Glutamatergic neuron (in vitro differentiated cells): ENCODE measurements at regions not wholly inside any gene's neighbourhood (a gene's known extent, or its start where the extent isn't known, plus 50 kb on each side); places are given as distances from the start of the nearest gene placed in this dataset.

ENCODE experiments used
- DNase-seq: peaks from one replicate; pipeline ENCODE4 v3.0.0; 2022
- H3K27ac Mint-ChIP-seq: one replicate; pipeline ENCODE4 v1.8.0; 2020; ENCODE audit warnings: mild to moderate bottlenecking, mixed read lengths, inconsistent platforms; ENCODE audit not compliant: unreplicated experiment
- H3K27me3 Mint-ChIP-seq: one replicate; pipeline ENCODE4 v1.8.0; 2020; ENCODE audit warnings: mild to moderate bottlenecking, moderate library complexity, mixed read lengths, inconsistent platforms; ENCODE audit not compliant: unreplicated experiment
- H3K36me3 Mint-ChIP-seq: one replicate; pipeline ENCODE4 v1.8.0; 2020; ENCODE audit warnings: mild to moderate bottlenecking, mixed read lengths, inconsistent platforms; ENCODE audit not compliant: unreplicated experiment
- H3K4me1 Mint-ChIP-seq: one replicate; pipeline ENCODE4 v1.8.0; 2020; ENCODE audit warnings: mild to moderate bottlenecking, low read depth, mixed read lengths, inconsistent platforms; ENCODE audit not compliant: unreplicated experiment
- H3K4me3 Mint-ChIP-seq: one replicate; pipeline ENCODE4 v1.8.0; 2020; ENCODE audit warnings: mild to moderate bottlenecking, mixed read lengths, inconsistent platforms; ENCODE audit not compliant: unreplicated experiment
- H3K9me3 Mint-ChIP-seq: one replicate; pipeline ENCODE4 v1.8.0; 2020; ENCODE audit warnings: mild to moderate bottlenecking, moderate library complexity, mixed read lengths, inconsistent platforms; ENCODE audit not compliant: unreplicated experiment
- CTCF ChIP-seq: fragments of 200-600 bp; sonication (generic); IDR thresholded peaks from one replicate; pipeline ENCODE4 v1.5.0; 2021; ENCODE audit not compliant: partially characterized antibody, unreplicated experiment

DNA sequence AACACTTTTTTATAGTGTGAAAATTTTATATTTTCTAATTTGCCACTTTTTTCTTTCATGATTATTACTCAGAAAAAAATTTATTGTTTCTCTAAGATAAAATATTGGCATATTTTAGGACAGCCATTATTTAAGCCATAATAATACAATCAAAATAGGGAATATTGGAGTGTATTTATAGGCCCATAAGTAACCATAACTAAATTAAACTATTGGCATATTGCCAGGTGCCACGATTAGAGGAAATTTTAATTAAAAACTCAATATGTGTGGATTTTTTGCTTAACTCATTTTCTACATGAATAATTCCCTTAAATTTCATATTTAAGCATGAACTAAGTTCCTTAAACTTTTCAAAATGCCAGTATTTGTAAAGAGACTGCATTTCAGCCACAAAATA is 587.8 kb downstream of the IPMK start:
- no peaks in the 10 kb centered on the region for H3K4me1 Mint-ChIP-seq

GRCh38 chr10:57675125-57675524 is 592.6 kb downstream of the IPMK start:
- H3K4me3 Mint-ChIP-seq: no peak overlapping the region
- H3K9me3 Mint-ChIP-seq: peaks cover 4% of the 10 kb centered on the region
- H3K4me1 Mint-ChIP-seq: no peaks in the 10 kb centered on the region
- H3K36me3 Mint-ChIP-seq: no peaks in the 10 kb centered on the region
- H3K27me3 Mint-ChIP-seq: no peaks in the 10 kb centered on the region
- DNase-seq: no peak
- H3K27ac Mint-ChIP-seq: no peak overlapping the region
- TF ChIP-seq CTCF: no peak

More for the DNA sequence above, 587.8 kb downstream of the IPMK start:
- Mint-ChIP-seq H3K4me3 (no peak overlapping the region), H3K27ac (no peak overlapping the region), H3K9me3 (no peaks in the 10 kb centered on the region), H3K27me3 (no peaks in the 10 kb centered on the region), H3K36me3 (no peaks in the 10 kb centered on the region)
- DNase-seq: no peak
- no peak for TF ChIP-seq CTCF

- Mint-ChIP-seq H3K4me3 (no peak overlapping the region), H3K9me3 (peaks cover 4% of the 10 kb centered on the region), H3K27me3 (no peaks in the 10 kb centered on the region), H3K4me1 (no peaks in the 10 kb centered on the region), H3K27ac (no peak overlapping the region), H3K36me3 (no peaks in the 10 kb centered on the region)
- no peak for TF ChIP-seq CTCF
- DNase-seq: no peak
Observed at GRCh38 chr10:57673446-57673960, 594.2 kb downstream of the IPMK start.

DNA sequence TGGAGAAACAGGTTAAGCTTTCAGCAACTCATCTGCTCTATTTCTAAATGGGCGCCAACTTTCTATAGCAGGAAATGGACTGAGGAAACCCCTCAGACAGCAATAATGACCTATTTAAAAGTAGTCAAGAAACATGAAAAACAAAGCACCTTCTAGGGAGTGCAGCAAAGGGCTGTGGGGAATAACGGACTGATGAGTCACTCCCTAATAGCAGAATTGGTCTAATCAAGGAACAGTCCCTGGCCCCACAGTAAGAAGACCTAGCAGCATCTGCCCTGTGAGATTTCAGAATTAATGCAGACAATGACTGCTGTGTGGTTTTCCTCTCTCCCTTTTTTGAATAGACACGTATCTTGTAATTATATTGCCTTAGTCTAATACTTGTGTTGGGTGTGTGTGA is 602.9 kb downstream of the IPMK start:
- no peak for TF ChIP-seq CTCF

DNA sequence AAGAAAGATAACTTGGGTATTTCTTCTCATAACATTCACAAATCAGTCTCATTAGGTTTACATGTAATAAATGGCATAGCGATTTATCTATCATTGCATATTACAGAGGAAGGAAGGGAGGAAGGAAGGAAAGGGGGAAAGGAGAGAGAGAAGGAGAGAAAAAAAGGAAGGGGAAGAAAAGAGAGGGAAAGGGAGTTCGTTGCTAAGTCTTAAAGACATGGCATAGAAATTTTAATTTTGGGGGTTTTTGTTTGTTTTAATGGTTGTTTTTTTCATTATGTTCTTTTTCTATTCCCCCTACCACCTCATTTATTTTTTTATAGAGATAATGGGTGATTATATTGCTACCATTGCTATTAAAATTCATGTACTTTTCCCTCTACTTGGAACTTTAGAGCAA is 604.3 kb downstream of the IPMK start:
- H3K27ac Mint-ChIP-seq: no peak overlapping the region
- TF ChIP-seq CTCF: no peak
- H3K9me3 Mint-ChIP-seq: no peaks in the 10 kb centered on the region
- H3K27me3 Mint-ChIP-seq: peaks cover 1% of the 10 kb centered on the region
- no peaks in the 10 kb centered on the region for H3K4me1 Mint-ChIP-seq
- H3K36me3 Mint-ChIP-seq: no peaks in the 10 kb centered on the region
- no peak for DNase-seq
- H3K4me3 Mint-ChIP-seq: no peak overlapping the region

More for the DNA sequence above, 602.9 kb downstream of the IPMK start:
- Mint-ChIP-seq H3K4me1 (no peaks in the 10 kb centered on the region), H3K27me3 (peaks cover 1% of the 10 kb centered on the region), H3K36me3 (no peaks in the 10 kb centered on the region), H3K4me3 (no peak overlapping the region), H3K9me3 (no peaks in the 10 kb centered on the region), H3K27ac (no peak overlapping the region)
- no peak for DNase-seq
